ENCODE measurements at regions not wholly inside any gene's neighbourhood (a gene's known extent, or its start where the extent isn't known, plus 50 kb on each side); places are given as distances from the start of the nearest gene placed in this dataset.

- no peak for DNase-seq
Measured at GRCh38 chr5:54601411-54602230, 84.1 kb downstream of the SNX18 start.
